Lung (tissue), 11 donors: ENCODE measurements at regions not wholly inside any gene's neighbourhood (a gene's known extent, or its start where the extent isn't known, plus 50 kb on each side); places are given as distances from the start of the nearest gene placed in this dataset.

Source experiments
- ATAC-seq: fragments of 200-7000 bp; cut with Tn5 transposase; one replicate; pipeline ENCODE4 v1.9.1; 2020; ENCODE audit warnings: moderate number of reproducible peaks; ENCODE audit not compliant: insufficient read depth, low FRiP score
- DNase-seq, 3 donors: peaks; one replicate each; pipeline ENCODE4 v3.0.0-alpha.2; 2013 to 2017
- H3K27ac ChIP-seq, 2 donors: one replicate each; pipeline ENCODE4 v1.5.1; 2013; ENCODE audit warnings: mild to moderate bottlenecking in 2 of 2, moderate library complexity in 2 of 2, control low read depth in 1 of 2, inconsistent platforms in 1 of 2, low read depth in 1 of 2, low read length in 1 of 2
- H3K27me3 ChIP-seq, 3 donors: one replicate each; pipeline ENCODE4 v1.5.1; 2013; ENCODE audit warnings: low read length in 2 of 3; ENCODE audit not compliant: control insufficient read depth in 3 of 3, insufficient read depth in 3 of 3
- H3K36me3 ChIP-seq, 4 donors: one replicate each; pipeline ENCODE4 v1.5.1; 2013; ENCODE audit warnings: low read length in 4 of 4, mild to moderate bottlenecking in 1 of 4, moderate library complexity in 1 of 4; ENCODE audit not compliant: control insufficient read depth in 4 of 4, insufficient read depth in 4 of 4
- H3K4me1 ChIP-seq, 5 donors: one replicate each; pipeline ENCODE4 v1.5.1; 2013; ENCODE audit warnings: low read length in 5 of 5, mild to moderate bottlenecking in 2 of 5, moderate library complexity in 1 of 5; ENCODE audit not compliant: control insufficient read depth in 5 of 5, insufficient read depth in 5 of 5
- H3K4me3 ChIP-seq: one replicate; pipeline ENCODE4 v1.5.1; 2013; ENCODE audit warnings: mild to moderate bottlenecking, control low read depth, moderate library complexity
- H3K9ac ChIP-seq, 2 donors: one replicate each; pipeline ENCODE4 v1.5.1; 2013; ENCODE audit warnings: low read length in 2 of 2, control low read depth in 1 of 2; ENCODE audit not compliant: insufficient read depth in 1 of 2
- H3K9me3 ChIP-seq, 4 donors: one replicate each; pipeline ENCODE4 v1.5.1; 2013; ENCODE audit warnings: low read length in 3 of 4, mild to moderate bottlenecking in 1 of 4, moderate library complexity in 1 of 4; ENCODE audit not compliant: control insufficient read depth in 4 of 4, insufficient read depth in 3 of 4
- CTCF ChIP-seq: IDR thresholded peaks from 2 replicates; pipeline ENCODE4 v1.5.1; 2012; ENCODE audit warnings: mild to moderate bottlenecking; ENCODE audit errors: control extremely low read depth, extremely low read depth
- WGBS, 2 donors: extraction: QIAGEN DNeasy Blood & Tissue Kit; methylation state at CpG; one replicate each; pipeline ENCODE4 v1.1.7; 2013; 5-methylcytosine and 5-hydroxymethylcytosine counted together
- donor health status: control.
- donor health status: control.
- donor health status: Bipolar disorder and iron deficiency.
- donor health status: healthy.
- donor health status: DM: yes; HTN: yes; CAD: no.

- no peaks in the 10 kb centered on the region for H3K36me3 ChIP-seq
- no peak for TF ChIP-seq CTCF
- no peak for ATAC-seq
- H3K9me3 ChIP-seq: peaks cover 0 to 6% (median 0%) of the 10 kb centered on the region in 4 donors
- DNase-seq: no peak
- no peak overlapping the region for H3K9ac ChIP-seq
- WGBS, 2 donors: 58 to 75% methylated on average over 4 of the region's 4 CpGs
- peaks cover 0 to 1% (median 0%) of the 10 kb centered on the region in 5 donors for H3K4me1 ChIP-seq
- no peak overlapping the region for H3K27ac ChIP-seq
- no peak overlapping the region for H3K4me3 ChIP-seq
- no peaks in the 10 kb centered on the region for H3K27me3 ChIP-seq
Observed at GRCh38 chr3:195017151-195017550, 253.8 kb downstream of the XXYLT1 start.
